Fibroblast of lung (primary cell): ENCODE measurements at regions not wholly inside any gene's neighbourhood (a gene's known extent, or its start where the extent isn't known, plus 50 kb on each side); places are given as distances from the start of the nearest gene placed in this dataset.

Experiments
- EZH2 ChIP-seq: IDR thresholded peaks from 2 replicates; pipeline ENCODE4 v1.5.1; 2012; ENCODE audit warnings: low read length, control low read depth, mild to moderate bottlenecking; ENCODE audit errors: missing control alignments
- TF ChIP-seq, protein P1 (sequence below), 2 donors: IDR thresholded peaks in 1 of 2; conservative IDR thresholded peaks in 1 of 2; 1 replicate in 1 of 2; 2 replicates in 1 of 2; pipeline ENCODE4 v1.5.1; 2011 to 2012; ENCODE audit warnings: low read length in 2 of 2, control low read depth in 1 of 2, inconsistent platforms in 1 of 2, low read depth in 1 of 2, mild to moderate bottlenecking in 1 of 2

DNA sequence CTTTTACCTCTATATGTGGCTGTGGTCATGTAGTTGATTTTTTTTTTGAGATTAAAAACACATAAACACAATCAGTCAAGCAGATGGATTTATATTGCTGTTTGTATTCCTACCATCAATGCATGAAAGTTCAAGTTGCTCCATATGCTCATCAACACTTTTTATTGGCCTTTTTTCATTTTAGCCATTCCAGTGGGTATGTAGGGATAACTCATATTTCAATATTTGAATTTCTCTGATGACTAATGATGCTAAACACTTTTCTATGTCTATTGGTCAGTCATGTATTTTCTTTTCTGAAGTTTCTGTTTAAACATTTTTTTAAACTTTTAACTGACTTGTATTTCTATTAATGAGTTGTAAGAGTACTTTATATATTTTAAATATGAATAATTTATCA, 445.4 kb upstream of the RGMB start:
- TF ChIP-seq, protein P1, sequence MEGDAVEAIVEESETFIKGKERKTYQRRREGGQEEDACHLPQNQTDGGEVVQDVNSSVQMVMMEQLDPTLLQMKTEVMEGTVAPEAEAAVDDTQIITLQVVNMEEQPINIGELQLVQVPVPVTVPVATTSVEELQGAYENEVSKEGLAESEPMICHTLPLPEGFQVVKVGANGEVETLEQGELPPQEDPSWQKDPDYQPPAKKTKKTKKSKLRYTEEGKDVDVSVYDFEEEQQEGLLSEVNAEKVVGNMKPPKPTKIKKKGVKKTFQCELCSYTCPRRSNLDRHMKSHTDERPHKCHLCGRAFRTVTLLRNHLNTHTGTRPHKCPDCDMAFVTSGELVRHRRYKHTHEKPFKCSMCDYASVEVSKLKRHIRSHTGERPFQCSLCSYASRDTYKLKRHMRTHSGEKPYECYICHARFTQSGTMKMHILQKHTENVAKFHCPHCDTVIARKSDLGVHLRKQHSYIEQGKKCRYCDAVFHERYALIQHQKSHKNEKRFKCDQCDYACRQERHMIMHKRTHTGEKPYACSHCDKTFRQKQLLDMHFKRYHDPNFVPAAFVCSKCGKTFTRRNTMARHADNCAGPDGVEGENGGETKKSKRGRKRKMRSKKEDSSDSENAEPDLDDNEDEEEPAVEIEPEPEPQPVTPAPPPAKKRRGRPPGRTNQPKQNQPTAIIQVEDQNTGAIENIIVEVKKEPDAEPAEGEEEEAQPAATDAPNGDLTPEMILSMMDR (conservative IDR thresholded peaks at IDR 0.05 in 1 of 2, IDR thresholded peaks at IDR 0.05 in 1 of 2; ENCODE audit: low read depth in 1 of 2, low read length in 2 of 2) = no peak
- TF ChIP-seq EZH2 = no peak
